GM19023 (cell line): ENCODE measurements at regions not wholly inside any gene's neighbourhood (a gene's known extent, or its start where the extent isn't known, plus 50 kb on each side); places are given as distances from the start of the nearest gene placed in this dataset.

Experiments
- ATAC-seq: cut with Tn5 transposase; IDR thresholded peaks from one replicate; pipeline ENCODE4 v1.9.1; 2021; ENCODE audit warnings: mild to moderate bottlenecking, moderate library complexity; ENCODE audit not compliant: unreplicated experiment

DNA sequence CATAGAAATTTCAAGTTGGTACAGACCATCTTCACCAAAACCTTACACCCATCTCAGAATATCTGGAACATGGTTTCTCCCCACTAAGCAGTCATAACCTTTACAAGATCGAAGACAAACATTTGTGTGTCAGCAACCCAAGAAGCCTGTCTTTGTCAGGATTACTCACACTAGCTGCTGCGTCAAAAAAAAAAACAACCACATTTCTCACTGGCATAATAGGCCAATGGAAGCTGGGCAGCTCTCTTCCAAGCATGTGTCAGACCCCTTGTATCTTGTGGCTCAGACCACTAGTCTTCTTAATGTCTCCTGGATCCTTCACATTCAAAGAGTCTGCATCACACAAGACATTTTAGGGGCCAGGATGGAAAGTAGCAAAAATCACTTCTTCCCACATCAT lies 266.9 kb upstream of the IGF1R start:
- ATAC-seq, result no peak

DNA sequence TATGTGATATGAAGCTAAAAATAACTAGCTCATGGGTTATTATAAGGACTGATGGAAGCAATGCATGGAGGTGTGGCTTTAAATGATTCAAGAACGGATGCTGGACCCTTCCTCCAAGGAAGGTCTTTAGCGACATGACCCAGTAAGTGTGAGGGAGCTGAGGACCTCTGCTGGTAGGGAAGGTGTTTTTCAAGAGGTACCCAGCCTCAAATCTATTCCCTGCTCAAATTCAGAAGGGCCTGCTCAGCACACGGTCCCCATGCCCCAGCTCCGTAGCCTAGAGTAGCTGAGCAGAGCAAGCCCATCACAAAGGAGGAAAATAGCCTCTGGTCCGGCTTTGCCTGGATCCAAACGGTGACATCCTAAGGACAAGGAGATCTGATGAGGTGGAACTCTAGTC lies 266.2 kb upstream of the IGF1R start:
- ATAC-seq, result no peak

- ATAC-seq, result no peak
Measured at GRCh38 chr15:98383571-98383970, 264.8 kb upstream of the IGF1R start.

DNA sequence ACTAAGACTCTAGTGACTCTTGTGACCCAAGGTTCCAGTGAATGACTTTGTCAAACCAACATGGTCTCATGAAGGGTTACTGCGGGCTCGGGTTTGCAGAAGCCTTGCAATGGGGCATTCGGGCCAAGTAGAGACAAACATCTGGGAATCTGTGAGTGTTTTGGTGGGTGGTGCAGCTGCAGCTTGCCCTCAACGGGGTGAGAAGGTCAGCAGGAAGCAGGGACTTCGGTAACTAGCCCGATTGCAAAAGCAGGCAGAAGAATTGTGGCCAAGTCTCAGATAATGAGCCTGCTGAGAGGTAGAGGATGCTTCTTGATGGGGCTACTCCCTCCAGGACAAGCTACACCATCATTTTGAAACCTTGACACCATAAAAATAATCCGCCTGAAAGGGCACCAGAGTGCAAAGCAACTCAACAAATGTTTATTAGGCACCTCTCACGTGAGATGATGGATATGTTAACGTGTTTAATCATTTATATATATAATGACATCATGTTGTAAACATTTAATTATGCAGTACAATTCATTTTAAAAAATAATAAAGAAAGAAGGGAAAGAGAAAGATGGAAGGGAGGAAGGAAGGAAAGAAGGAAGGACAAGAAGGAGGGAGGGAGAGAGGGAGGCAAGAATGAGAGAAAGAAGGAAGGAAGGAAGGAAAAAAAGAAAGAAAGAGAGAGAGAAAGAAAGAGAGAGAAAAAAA lies 263.9 kb upstream of the IGF1R start:
- ATAC-seq, result no peak

DNA sequence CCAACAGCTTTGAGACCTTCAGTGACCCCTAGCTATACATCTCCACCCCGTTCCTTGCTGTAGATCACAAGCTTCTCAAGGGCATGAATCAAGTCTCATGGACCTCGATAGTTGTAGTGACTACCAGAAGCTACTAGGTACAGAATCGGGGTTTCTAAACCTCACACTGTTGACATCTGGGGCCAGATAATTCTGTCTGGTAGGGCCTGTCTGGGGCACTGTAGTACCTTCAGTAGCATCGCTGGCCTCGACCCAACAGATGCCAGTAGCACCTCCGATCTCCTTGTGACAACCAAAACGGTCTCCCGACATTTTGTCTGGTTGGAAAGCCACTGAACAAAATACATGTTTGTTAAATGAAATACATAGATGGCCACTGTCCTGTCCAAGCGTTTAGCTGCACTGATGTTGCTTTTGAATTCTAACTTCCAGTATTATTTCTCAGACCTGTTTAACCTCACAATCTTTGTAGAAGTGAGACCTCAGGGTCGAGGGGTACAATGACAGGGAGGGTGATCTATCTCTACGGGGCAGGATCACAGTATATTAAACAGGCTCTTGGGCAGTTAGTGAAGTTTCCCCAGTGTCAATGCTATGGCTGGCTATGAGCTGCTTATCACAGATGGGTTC lies 262.5 kb upstream of the IGF1R start:
- no peak for ATAC-seq

- ATAC-seq, result no peak
Measured at GRCh38 chr15:98386561-98386960, 261.8 kb upstream of the IGF1R start.

DNA sequence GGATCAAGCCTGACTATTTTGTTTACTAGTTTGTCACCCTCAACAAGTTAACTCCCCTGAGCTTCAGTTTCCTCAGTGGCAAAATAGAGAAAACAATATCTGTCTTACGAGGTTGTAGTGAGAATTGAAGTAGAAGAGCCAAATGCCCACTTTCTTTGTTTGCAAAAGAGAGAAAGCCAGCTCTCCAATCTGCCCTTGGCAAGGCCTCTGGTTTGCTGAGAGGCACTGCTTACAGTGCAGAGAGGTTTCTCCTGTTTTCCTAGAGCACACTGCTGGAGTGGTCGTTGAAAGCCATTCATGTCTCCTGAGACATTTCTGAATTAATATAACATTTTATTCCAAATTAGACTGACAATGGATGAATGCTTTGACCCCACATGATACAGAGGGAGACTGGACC lies 260.5 kb upstream of the IGF1R start:
- ATAC-seq, result no peak

DNA sequence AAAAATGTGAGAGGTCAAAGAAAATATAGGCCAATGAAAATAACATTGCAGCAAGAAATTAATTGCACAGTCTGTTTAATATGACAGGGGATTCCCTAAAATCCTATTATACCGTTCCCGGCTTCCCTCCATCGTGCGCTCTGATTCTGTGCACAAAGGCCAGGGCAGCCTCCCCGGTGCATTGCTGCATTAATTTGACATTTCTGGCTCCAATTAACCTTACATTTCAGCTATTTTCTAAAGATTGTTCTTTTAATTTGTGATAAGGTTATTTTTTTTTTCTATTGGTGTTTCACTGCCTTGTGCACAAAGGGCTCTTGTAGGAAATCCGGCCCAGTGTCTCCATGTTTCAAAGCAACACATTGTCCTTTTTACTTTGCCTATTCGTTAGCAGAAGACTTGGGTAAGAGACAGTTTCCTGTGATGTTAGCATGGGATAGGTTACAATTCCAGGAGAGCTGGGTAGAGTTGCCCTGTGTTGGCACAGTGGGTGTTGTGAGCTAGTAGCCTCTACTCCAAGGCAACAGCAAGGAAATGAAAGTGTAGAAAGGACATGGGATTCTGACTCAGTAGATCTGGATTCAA lies 257.3 kb upstream of the IGF1R start:
- no peak for ATAC-seq

DNA sequence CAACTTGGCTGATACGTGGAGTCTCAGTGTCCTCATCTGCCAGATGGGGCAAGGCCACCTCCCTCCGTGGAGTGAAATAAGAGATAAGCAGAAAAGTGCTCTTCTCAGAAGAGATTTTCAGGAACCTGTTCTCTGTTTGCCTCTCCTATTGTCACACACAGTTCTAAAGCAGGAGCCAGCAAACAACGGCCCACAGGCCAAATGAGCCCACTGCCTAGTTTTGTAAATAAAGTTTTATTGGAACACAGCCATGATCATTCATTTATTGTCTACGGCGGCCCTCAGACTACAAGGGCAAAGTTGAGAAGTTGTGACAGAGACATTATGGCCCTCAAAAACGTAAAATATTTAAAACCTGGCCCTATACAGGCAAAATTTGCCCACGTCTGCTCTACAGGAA lies 256.8 kb upstream of the IGF1R start:
- no peak for ATAC-seq

GRCh38 chr15:98393471-98393870 lies 254.9 kb upstream of the IGF1R start:
- no peak for ATAC-seq

DNA sequence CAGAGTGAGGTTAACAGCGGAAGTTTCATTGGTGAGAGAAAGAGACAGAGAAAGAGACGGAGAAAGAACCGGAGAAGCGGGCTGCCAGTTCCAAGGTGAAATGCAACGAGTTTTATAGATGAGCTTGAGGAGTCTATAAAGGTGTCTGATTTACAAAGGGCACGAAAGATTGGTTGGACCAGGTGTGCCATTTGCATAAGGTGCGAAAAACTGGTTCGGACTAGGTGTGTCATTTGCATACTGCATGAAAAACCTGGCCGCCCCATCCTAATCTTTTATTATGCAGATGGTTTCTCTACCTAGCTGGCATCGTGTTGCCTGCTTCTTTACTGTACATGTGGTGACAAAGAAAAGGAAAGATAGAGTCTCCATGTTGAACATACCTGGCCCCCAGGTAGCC lies 253.8 kb upstream of the IGF1R start:
- no peak for ATAC-seq

DNA sequence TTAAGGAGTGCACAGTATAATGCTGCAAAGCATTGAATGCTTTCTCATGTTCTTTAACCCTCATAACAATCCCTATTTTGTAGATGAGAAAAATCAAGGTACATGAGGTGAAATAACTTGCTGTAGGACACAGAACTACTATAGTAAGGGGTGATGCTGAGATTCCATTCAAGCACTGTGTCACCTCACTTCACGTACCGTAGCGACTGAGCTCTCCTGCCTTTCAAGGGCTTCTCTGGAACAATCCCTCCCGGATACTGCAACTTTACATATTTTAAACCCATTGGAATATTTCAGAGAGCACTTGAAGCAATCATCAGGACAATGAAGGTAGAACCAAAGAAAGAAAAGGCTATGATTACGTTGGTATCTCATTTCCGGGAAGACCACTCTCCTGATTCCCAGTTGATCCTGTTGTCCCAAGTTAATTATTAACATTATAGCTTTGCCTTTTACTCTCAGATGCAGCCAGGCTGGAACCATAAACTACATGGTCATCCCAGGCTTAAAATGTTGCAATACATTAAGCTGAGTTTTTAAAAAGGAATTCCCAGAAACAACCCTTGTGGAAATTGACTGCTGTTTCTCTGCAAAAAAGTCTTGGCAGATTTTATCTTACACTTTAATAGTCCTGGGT lies 252.2 kb upstream of the IGF1R start:
- ATAC-seq, result no peak

GRCh38 chr15:98397419-98397818 lies 250.9 kb upstream of the IGF1R start:
- no peak for ATAC-seq

- no peak for ATAC-seq
Measured at GRCh38 chr15:98398056-98398455, 250.3 kb upstream of the IGF1R start.

- ATAC-seq, result no peak
Measured at GRCh38 chr15:98398886-98399285, 249.5 kb upstream of the IGF1R start.

DNA sequence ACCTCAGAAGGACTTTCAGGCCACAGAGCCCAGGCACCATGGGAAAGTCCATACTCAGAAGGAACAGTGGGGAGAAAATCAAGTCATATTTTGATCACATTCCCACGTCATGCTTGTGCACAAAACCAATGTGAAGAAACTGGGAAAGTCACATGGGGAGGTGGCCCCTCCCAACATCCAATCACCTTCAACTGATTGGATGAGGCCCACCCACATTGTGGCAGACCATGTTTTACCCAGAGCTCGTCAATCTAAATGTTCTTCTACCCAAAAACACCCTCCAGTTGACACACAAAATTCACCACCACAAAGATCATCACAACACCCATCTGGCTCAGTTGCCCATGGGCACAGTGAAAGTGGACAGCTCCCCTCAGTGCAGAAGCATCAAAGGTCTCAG lies 248.2 kb upstream of the IGF1R start:
- no peak for ATAC-seq

DNA sequence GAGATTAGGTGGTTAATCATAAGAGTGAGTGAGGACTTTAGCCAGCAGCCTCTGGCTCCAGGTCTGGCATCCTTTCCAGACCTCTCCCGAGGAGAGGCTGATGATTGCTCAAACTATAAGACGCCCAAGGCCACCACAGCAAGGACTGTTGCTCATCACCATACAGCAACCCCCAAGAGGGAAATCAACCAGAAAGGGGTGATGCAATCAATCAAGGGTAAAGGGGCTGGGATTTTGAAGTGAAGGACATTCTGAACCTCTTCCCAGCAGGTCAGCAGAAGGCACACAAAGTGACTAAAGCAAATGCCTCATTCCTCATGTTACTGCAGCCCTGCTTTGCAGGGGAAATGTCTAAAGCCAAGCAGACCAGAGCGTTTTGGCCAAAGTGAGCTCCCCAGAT lies 247.3 kb upstream of the IGF1R start:
- no peak for ATAC-seq

DNA sequence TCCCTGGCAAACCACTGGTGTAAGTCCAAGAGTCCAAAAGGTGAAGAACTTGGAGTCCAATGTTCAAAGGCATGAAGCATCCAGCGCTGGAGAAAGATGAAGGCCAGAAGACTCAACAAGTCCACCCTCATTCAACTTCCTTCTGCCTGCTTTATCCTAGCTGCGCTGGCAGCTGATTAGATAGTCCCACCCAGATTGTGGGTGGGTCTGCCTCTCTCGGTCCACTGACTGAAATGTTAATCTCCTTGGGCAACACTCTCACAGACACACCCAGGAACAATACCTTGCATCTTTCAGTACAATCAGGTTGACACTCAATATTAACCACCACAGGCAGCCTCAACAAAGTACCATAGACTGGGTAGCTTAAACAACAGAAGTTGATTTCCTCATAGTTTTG lies 245.9 kb upstream of the IGF1R start:
- ATAC-seq, result no peak

GRCh38 chr15:98403169-98403568 lies 245.2 kb upstream of the IGF1R start:
- no peak for ATAC-seq

DNA sequence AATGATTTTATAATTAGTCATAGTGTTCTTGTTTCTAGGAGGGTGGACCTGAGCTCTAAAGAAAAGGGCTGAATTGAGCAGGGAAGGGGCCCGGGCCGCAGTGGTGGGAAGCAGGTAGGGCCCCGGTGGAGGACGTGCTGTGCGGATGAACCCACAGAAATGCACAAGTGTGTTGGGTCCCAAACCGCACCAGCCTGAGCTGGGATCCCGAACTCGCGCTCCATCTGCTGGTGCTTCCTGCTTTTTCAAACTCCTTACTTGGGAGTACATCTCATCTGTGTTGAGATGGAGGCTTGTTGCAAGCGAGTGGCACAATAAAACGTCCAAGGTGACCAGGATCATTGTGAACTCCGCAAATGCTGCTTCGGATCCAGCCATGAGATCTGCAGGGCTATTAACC lies 244.8 kb upstream of the IGF1R start:
- ATAC-seq, result no peak

GRCh38 chr15:98405013-98405412 lies 243.3 kb upstream of the IGF1R start:
- ATAC-seq, result no peak

DNA sequence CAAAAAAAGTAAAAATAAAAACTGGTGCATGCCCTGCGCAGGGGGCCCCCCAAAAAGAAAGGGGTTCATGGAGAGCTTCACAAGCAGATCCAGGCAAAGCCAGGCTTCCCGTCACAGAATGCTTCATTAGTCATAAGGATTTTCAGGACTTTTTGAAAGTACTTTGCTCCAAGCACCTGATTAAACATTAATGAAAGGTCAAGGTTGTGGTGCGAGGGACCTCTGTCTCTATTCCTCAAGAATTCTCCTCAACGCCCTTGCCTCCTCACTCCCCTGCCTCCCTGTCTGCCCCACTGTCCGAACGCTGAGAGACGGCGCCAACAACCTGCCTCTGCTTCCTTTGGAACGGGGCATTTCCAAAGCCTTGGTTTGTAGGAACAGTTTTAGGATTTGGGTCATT lies 240.1 kb upstream of the IGF1R start:
- ATAC-seq, result no peak
